ENCODE measurements at regions not wholly inside any gene's neighbourhood (a gene's known extent, or its start where the extent isn't known, plus 50 kb on each side); places are given as distances from the start of the nearest gene placed in this dataset.

GRCh38 chr14:59131938-59132795 is 56.3 kb upstream of the DAAM1 start:
- TF ChIP-seq POLR2A (IDR thresholded peaks at IDR 0.05; ENCODE audit: low read depth, low read length): no peak
- no peak for TF ChIP-seq POLR2AphosphoS5 (IDR thresholded peaks at IDR 0.05; ENCODE audit: low read depth, low read length)
- TF ChIP-seq TAF1 (IDR thresholded peaks at IDR 0.05; ENCODE audit: borderline replicate concordance, low read depth, low read length): no peak
